ENCODE measurements at regions not wholly inside any gene's neighbourhood (a gene's known extent, or its start where the extent isn't known, plus 50 kb on each side); places are given as distances from the start of the nearest gene placed in this dataset.

GRCh38 chr6:165985806-165986299 lies 181.8 kb downstream of the TBXT start:
- DNase-seq, result no peak

GRCh38 chr6:165985281-165985805 lies 182.3 kb downstream of the TBXT start:
- no peak for DNase-seq

GRCh38 chr6:165984729-165985275 lies 182.8 kb downstream of the TBXT start:
- DNase-seq, result no peak

- DNase-seq, result no peak
These were observed 184.3 kb downstream of the TBXT start for GRCh38 chr6:165983112-165984072.

GRCh38 chr6:165978476-165978875 lies 189.2 kb downstream of the TBXT start:
- DNase-seq, result no peak

GRCh38 chr6:165976684-165977083 lies 191.0 kb downstream of the TBXT start:
- no peak for DNase-seq

GRCh38 chr6:165974817-165975216 lies 192.8 kb downstream of the TBXT start:
- no peak for DNase-seq

GRCh38 chr6:165973473-165973872 lies 194.2 kb downstream of the TBXT start:
- no peak for DNase-seq

- no peak for DNase-seq
These were observed 195.4 kb downstream of the TBXT start for GRCh38 chr6:165972139-165972802.

GRCh38 chr6:165971202-165971601 lies 196.4 kb downstream of the TBXT start:
- no peak for DNase-seq

GRCh38 chr6:165970001-165970400 lies 197.7 kb downstream of the TBXT start:
- no peak for DNase-seq

GRCh38 chr6:165969184-165969583 lies 198.5 kb downstream of the TBXT start:
- no peak for DNase-seq

GRCh38 chr6:165968408-165968807 lies 199.2 kb downstream of the TBXT start:
- DNase-seq, result no peak

GRCh38 chr6:165967810-165968407 lies 199.7 kb downstream of the TBXT start:
- DNase-seq, result no peak

GRCh38 chr6:165963750-165964149 lies 203.9 kb downstream of the TBXT start:
- DNase-seq, result no peak

- no peak for DNase-seq
These were observed 205.3 kb downstream of the TBXT start for GRCh38 chr6:165962366-165962765.

GRCh38 chr6:165961233-165961632 lies 206.4 kb downstream of the TBXT start:
- DNase-seq, result no peak

- DNase-seq, result no peak
These were observed 207.0 kb downstream of the TBXT start for GRCh38 chr6:165960695-165961094.

- DNase-seq, result no peak
These were observed 208.0 kb downstream of the TBXT start for GRCh38 chr6:165959627-165960026.

GRCh38 chr6:165956874-165957273 lies 210.8 kb downstream of the TBXT start:
- DNase-seq, result no peak

GRCh38 chr6:165952514-165952913 lies 215.1 kb downstream of the TBXT start:
- DNase-seq, result no peak

- DNase-seq, result no peak
These were observed 217.3 kb downstream of the TBXT start for GRCh38 chr6:165950316-165950715.

Data from right kidney (tissue), 1 donor.